ENCODE measurements at regions not wholly inside any gene's neighbourhood (a gene's known extent, or its start where the extent isn't known, plus 50 kb on each side); places are given as distances from the start of the nearest gene placed in this dataset.
A peak's percentile ranks its signal among the peaks of the same experiment; 100 is the strongest.
"Not testable (repeated sequence)": the region's sequence is repeated elsewhere in the genome, so short reads cannot be mapped to it uniquely, and the experiment has no call there.

GRCh38 chr1:70779571-70779970, 268.0 kb downstream of the PTGER3 start:
- TF ChIP-seq CTCF (IDR thresholded peaks at IDR 0.05; ENCODE audit: insufficient read depth, low read length), result no peak
- peak; percentile 81 for DNase-seq (ENCODE audit: low read depth)
- H3K4me3 ChIP-seq (ENCODE audit: low read depth, low read length), result no peak overlapping the region

DNA sequence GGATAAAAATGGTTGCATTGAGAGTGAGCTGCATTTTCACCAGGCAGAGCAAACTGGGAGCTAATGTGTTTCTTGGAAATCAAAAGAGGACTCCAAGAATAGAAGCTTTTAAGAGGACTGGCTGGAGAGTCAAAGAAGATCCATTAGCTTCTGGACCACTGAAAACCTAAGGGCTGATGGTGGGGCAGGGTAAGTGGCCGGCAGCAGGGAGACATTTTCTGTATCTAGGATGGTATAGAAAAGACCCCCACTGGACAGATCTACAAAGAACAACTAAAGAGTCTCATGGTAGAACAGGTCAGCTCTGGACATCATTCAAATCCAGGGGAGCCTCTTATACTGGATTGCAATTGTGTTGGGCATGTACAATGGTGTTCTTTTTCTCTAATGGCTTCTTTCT, 262.3 kb downstream of the PTGER3 start:
- no peak for DNase-seq (ENCODE audit: low read depth)
- no peak overlapping the region for H3K4me3 ChIP-seq (ENCODE audit: low read depth, low read length)
- no peak for TF ChIP-seq CTCF (IDR thresholded peaks at IDR 0.05; ENCODE audit: insufficient read depth, low read length)

- no peak for DNase-seq (ENCODE audit: low read depth)
- TF ChIP-seq CTCF (IDR thresholded peaks at IDR 0.05; ENCODE audit: insufficient read depth, low read length), result no peak
Observed at GRCh38 chr1:70790232-70790923, 257.2 kb downstream of the PTGER3 start.

GRCh38 chr1:70795064-70795463, 252.6 kb downstream of the PTGER3 start:
- not testable (repeated sequence) for H3K4me3 ChIP-seq (ENCODE audit: low read depth, low read length); DNase-seq (ENCODE audit: low read depth)

More at GRCh38 chr1:70790232-70790923, 257.2 kb downstream of the PTGER3 start:
- H3K4me3 ChIP-seq (ENCODE audit: low read depth, low read length), result no peak overlapping the region

GRCh38 chr1:70796298-70796697, 251.3 kb downstream of the PTGER3 start:
- not testable (repeated sequence) for DNase-seq (ENCODE audit: low read depth); H3K4me3 ChIP-seq (ENCODE audit: low read depth, low read length)

- not testable (repeated sequence) for H3K4me3 ChIP-seq (ENCODE audit: low read depth, low read length); DNase-seq (ENCODE audit: low read depth)
Observed at GRCh38 chr1:70802625-70803024, 245.0 kb downstream of the PTGER3 start.

- H3K4me3 ChIP-seq (ENCODE audit: low read depth, low read length), result no peak overlapping the region
- DNase-seq (ENCODE audit: low read depth), result no peak
- TF ChIP-seq CTCF (IDR thresholded peaks at IDR 0.05; ENCODE audit: insufficient read depth, low read length), result no peak
Observed at GRCh38 chr1:70805641-70806040, 242.0 kb downstream of the PTGER3 start.

DNA sequence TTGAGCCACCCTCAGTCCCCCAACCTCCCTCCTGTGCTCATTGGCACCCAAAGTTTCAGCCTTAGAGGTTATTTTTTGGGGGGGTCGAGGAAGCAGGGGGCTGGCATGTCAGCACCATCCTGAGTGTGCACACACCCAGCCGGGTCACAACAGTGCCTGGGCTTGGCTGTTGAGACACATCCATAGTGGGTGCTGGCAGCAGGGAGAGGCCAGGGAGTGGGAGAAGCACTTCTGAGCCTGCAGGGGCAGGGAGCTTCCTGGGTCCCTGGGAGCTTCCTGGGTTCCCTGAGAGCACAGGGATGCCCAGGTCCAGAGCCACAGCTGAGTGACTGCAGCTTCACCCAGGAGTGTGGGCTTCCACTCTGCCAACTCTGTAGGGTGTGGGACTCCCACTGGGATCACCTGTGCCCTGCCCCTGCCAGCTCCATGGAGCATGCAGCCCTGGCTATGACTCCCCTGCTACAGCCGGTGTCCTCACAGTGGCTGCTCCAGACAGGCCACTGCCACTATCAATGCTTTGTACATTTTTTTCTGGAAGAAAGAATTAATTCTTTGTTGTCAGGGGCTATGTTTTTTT, 240.4 kb downstream of the PTGER3 start:
- no peak for TF ChIP-seq CTCF (IDR thresholded peaks at IDR 0.05; ENCODE audit: insufficient read depth, low read length)
- DNase-seq (ENCODE audit: low read depth), result no peak
- H3K4me3 ChIP-seq (ENCODE audit: low read depth, low read length), result no peak overlapping the region
